ENCODE measurements at regions not wholly inside any gene's neighbourhood (a gene's known extent, or its start where the extent isn't known, plus 50 kb on each side); places are given as distances from the start of the nearest gene placed in this dataset.
"Not testable (repeated sequence)": the region's sequence is repeated elsewhere in the genome, so short reads cannot be mapped to it uniquely, and the experiment has no call there.

DNA sequence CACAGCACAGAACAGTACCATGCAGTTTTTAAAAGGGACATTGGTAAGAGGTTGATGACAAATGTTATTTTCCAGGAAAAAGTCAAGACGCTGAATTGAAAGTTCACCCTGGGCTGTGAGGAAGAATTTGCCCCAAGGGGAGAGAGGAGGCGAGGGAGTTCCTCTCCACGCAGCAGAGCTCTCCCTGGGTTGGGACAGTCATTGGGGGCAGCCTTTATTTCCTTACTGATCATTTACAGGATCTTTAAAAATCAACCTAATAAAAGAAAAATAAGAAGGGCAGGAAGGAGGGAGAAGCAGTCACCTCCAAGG is 49.9 kb upstream of the WNT7B start:
- ATAC-seq (peak; percentile 7), DNase-seq (ENCODE audit: low spot score) (no peak)

DNA sequence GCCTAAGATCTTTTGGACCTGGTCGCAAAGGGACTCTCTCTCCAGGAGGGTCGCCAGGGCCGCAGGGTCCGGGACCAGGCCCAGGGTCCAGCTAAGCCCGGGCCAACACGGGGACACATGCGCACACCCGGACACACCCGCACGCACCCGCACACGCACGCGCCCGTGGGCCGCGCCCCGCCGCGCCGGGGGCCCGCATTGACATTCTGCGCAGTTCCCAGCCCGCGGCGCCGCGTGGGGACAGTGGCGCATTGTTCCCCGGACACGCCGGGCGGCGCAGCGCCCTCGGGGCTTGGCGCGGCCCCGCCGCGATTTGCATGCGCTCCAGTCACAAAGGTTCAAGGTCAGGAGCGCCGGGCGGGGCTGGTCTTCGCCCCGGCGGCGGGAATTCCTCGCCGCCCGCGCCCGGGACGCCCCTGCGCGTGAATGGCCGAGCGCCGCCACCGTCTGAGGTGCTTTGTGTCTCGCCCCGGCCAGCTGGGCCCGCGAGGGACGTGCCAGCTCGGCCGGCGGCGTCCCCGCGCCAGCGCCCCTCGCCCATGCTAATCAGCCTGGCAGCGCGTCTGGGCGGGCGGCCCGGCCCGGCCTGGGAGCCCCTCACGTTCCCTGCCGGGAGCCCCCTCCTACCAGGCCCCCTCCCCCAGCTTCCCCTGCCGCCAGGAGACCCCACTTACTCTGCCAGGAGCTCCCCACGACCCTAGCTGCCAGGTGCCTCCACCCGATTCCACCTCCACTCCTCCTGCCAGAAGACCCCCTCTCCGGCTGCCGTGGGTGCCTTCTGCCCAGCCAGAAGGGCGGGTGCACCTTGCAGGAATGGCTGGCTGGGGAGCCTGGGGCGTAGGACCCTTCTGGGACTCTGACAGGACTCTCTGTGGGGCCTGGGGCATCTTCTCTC is 50.5 kb upstream of the WNT7B start:
- DNase-seq (ENCODE audit: low spot score) (peak; percentile 86), ATAC-seq (peak; percentile 95)

DNA sequence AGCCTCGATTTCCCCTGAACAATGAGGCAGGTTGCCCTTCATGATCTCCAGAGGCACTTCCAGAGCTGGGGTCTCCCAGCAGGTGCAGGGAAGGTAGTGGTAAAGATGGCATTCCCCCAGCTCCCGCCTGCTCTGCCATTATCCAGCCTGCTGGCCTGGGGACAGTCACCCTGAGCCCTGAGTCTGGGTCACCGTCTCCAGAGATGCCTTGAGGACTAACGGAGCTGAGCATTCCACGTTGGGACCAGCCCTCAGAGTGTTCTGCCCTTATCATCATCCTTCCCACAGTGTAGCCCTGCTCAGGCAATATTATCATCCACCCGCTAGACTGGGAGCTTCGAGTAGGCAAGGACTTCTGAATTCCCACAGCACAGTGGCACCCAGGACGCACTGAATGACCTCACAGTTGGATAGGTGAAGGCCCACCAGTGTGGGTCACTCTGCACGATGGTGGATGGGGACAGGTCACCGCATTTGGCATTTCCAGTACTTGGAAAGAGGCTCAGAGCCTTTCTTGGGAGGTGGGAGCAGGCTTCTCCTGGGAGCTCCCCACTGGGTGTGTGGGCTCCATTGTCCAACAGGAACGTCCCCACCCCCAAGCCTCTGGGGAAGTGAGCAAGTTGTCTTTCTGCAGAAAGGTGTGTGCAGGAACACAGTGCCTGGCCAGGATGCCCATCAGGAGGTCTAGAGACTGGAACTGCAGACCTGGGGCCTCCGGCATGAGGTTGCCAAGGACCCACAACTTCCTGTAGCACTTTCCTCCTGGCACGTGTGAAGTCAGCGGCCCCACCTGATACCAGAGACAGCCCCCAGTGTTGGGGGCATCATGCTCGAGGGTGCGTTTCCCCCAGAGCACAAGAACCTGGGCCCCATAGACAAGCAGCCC is 51.4 kb upstream of the WNT7B start:
- no peak for ATAC-seq
- DNase-seq (ENCODE audit: low spot score), result peak; percentile 41

DNA sequence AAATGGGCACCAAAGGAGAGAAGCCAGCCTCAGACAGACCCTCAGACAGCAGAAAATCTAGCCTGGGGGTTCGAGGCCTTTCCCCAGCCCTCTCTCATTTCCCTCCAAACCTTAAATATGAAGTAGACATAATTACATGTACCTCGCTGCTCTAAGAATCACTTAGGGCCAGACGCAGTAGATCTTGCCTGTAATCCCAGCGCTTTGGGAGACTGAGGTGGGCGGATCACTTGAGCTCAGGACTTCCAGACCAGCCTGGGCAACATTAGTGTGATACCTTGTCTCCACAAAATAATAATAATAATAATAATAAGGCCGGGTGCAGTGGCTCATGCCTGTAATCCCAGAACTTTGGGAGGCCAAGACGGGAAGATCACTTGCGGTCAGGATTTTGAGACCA is 52.1 kb upstream of the WNT7B start:
- no peak for DNase-seq (ENCODE audit: low spot score)
- no peak for ATAC-seq

DNA sequence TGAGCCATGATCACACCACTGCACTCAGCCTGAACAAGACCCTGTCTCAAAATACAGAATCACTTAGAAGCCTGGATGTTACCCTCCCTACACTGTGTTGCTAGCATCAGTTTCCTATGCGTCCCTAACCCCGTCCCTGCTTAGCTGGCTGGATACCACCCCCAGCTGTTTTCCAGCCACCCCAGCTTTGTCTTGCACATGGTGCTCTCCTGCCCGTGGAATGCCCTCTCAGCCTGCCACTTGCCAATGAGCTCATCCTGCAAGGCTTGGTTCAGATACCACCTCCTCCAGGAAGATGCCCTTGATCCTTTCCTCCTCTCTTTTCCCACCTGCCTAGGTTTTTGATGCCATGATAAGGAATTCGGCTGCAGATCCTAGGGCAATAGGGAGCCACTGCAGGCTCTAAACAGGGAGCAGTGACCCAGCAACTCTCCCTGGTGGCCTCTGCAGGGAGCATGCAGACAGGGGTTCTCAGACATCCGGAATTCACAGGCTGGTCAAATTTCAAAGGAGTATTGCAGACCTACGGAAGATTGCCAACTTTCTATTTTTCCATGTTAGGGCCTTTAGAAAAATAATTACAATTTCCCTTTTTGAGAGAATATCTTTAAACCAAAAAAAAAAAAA is 52.7 kb upstream of the WNT7B start:
- no peak for DNase-seq (ENCODE audit: low spot score)
- no peak for ATAC-seq

DNA sequence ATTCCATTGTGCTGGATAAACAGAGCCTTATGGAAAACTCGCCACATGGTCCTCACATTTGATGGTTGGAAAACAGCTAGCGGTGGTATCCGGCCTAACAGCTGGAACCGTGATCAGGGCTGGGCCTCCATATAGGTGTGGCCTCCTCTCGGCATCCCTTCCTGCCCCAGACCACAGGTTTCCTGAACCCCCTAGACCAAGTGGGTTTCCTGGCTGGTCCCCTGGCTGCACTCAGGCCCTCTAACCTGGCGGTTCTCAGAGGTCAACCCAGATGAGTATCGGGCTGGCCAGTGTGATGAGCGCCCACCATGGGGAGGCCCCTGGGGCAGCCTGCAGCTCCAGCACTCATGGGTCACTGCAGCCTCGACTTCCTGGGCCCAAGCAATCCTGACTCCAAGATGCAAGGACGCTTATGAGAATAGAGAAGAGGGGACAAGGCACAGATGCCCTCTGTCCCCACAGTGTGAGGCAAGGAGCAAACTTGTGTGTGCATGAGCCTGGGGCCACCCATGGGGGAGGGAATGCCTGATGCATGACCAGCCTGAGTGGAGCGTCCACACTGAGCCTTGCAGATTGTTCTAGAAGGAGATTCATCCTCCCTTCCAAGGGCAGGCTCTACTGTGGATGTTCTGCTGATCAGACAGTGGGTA is 53.4 kb upstream of the WNT7B start:
- no peak for ATAC-seq
- peak; percentile 42 for DNase-seq (ENCODE audit: low spot score)

DNA sequence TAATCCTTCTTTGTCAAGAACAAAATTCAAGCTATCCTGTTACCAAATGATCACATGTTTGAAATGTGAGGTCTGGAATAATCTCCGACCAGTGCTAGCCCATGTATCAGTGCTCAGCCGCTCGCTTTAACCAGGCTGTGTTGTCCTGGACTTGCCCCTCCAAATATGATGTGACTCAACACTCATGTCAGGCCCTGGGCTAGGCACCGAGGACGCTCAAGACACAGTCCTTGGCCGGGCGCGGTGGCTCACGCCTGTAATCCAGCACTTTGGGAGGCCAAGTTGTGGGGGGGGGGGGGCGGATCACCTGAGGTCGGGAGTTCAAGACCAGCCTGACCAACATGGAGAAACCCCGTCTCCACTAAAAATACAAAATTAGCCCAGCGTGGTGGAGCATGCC is 54.1 kb upstream of the WNT7B start:
- DNase-seq (ENCODE audit: low spot score) (no peak), ATAC-seq (no peak)

DNA sequence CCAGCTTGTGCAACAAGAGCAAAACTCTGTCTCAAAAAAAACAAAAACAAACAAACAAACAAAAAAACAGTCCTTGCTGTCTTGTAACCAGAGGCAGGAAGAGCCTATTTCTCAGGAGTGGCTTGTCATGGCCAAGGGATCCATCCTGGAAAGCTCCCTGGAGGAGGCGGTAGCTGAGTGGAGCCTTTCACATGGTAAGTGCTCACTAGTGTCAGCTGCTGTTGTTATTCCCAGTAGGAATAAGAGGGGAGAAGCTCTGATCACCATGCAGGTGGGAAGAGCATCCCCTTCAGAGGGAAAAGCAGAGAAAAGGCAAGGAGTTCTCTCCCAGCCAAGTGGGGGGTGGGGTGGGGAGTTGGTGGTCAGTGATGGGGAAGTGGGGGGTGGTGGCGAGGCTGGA is 54.6 kb upstream of the WNT7B start:
- no peak for ATAC-seq
- DNase-seq (ENCODE audit: low spot score), result no peak

DNA sequence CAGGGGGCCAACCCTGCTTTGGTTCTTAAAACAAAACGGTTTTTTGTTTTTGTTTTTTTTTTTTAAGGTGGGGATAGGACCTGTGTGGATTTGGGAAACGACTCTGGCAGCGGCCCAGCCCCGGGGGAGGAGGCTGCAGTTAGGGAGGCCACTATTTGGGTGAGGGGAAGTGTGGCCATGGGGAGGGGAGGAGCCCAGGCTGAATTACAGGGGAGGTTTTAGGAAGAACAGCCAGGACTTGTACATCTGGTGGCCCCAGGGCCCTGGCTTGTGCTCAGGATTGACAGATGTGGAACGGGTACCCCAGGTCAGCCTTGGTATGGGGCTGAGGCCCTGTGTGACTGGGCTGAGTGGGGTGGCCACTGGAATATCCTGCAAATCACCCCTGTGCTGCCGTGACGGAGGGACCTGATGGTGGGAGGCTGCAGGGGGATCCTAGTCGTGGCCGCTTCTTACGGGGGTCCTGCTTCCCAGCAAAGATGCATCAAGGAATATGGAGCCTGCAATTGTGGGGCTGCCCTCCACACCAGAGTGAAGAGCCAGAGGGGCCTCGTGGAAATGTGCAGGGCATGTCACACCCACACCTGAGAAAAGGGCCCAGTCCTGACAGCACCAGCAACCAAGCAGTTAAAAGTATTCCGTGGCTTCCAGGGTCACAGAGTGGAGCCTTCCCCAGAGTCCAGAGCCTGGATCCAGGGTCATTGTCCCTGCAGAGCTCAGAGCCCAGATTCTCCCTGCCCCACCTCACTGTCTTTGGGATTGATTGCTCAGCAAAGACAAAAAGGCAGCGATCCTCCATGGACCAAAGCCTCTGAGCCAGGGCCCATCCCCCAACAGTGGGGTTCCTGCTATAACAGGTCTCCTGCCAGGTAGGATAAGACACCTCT is 55.2 kb upstream of the WNT7B start:
- ATAC-seq (peak; percentile 39), DNase-seq (ENCODE audit: low spot score) (peak; percentile 71)

DNA sequence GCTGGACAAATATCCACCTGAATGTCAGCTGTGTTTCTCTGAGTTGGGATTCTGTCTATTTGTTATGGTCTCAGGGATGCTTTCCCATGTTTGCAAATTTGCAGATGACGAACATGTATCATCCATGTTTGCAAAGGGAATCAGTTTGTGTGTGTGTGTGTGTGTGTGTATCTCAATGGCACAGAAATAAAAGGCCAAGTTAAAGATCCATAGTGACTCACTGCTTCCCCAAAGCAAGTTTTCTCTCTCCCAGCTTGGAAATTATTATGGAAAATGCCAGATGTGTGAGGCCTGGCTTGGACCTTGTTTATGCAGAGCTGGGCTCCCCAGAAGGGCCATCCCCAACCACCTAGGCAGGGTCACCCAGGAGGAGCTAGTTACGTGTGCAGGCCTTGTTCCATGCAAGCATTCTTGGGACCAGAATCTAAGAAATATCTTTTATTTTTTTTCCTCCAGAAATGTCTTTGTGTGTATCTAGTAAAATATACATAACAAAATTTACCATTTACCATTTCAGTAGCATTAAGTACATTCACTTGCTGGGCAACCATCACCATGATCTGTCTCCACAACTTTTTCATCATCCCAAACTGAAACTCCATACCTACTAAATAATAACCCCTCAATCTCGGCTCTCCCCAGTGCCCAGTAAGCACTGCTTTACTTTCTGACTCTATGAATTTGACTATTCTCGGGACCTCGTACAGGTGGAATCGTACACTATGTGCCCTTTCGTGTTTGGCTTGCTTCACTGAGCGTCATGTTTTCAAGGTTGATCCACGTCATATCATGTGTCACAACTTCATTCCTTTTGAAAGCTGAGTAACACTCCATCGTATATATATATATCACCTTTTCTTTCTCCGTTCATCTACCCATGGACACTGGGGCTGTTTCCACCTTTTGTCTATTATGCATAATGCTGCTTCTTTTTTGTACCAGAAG is 56.6 kb upstream of the WNT7B start:
- no peak for ATAC-seq
- no peak for DNase-seq (ENCODE audit: low spot score)

DNA sequence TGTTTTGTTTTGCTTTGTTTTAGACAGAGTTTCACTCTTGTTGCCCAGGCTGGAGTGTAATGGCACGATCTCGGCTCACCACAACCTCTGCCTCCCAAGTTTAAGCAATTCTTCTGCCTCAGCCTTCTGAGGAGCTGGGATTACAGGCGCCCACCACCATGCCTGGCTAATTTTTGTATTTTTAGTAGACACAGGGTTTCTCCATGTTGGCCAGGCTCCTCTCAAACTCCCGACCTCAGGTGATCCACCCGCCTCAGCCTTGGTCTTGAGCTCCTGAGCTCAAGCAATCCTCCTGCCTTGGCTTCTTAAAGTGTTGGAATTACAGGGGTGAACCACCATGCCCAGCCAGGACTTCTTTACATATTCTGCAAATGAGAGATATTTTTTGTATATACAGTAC is 57.5 kb upstream of the WNT7B start:
- ATAC-seq; DNase-seq (ENCODE audit: low spot score): not testable (repeated sequence)

DNA sequence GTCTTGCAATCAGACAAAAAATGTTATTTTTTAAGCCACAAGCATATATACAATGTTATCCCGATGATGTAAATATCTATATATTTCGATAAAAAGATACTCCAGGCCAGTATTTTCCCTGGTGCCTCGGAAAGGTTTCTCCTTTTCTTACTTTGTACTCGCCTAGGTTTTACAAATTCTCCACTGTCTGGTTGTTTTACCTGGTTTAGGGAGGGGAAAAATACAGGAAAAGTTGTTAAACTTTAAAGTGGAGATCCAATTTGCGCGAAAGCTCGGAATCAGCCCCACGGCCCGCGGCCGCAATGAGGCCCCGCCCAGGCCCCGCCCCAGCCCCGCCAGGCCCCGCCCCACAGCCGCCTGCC is 58.4 kb upstream of the WNT7B start:
- DNase-seq (ENCODE audit: low spot score) (no peak), ATAC-seq (no peak)

DNA sequence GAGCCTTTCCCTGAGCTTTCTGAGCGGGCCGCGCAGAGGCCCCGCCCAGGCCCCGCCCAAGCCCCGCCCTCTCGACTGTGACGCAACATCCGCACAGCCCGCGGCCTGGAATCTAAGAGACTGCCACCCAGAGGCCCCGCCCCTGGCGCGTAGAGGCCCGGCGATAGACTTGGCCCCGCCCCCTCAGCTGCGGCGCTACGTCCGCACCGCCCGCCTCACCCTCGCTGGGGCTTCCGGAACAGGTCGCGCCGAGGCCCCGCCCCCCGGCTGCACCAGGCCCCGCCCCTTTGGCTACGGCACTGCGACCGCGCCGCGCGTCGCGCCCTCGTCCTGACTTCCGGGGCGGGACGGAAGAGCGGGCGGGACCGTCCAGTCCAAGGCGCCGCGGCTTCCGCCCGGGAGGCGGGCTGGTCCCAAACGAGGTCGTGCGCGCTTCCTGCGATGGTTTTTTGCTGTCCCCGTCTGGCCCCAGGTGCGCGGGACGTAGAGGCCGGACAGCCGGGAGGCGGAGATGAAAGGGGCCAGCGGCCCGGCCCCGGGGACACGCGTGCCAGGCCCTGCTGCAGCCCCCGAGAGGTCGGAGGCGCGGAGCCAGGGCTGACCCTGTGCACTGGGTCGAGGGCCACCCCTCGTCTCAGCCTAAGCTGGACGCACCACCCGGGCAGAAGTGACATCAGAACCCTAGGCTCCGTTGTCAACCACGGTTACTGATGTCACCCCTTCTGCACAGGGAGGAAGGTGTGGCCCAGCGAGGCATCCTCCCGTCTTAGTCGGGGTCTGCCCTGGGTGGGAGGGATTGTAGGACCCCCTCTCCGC is 59.0 kb upstream of the WNT7B start:
- ATAC-seq (peak; percentile 91), DNase-seq (ENCODE audit: low spot score) (peak; percentile 100)

DNA sequence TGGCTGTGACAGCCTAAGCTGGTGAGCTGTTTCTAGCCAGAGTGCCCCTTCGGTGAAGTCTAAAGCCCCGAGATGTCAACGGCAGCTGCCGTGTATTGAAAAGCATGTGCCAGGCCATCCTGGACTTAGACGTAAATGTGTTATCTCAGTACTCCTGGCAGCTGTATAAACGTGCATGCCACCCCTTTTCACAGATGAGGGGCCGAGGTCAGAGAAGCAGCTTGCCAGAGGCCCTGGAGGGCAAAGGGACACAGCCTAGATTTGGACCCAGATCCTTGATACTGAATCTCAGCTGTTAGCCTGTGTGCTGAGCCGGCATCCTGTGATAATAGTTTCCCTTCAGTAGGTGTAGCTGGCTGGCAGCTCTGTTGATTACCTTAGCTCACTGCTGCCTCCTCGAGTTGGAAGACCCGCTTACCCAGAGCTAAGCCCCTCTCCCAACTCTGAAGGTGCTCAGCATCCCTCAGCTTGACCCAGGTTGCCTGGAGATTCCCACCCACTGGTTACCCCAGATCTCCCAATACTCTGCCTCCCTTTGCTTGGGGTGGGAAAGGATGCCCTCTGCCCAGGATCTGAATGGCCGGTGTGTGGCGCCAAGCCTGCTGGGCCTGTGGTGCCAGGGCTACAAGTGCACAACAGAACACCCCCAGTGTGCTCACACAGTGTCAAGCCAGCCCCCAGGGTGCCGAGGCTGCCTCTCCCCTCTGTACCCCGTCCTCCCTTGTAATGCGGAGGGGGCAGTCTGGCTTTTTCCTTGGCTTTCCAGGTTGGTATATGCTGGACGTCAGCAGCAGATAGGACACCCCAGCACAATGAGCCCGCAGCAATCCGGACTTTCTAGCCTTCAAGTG is 59.8 kb upstream of the WNT7B start:
- DNase-seq (ENCODE audit: low spot score) (peak; percentile 58), ATAC-seq (peak; percentile 30)

DNA sequence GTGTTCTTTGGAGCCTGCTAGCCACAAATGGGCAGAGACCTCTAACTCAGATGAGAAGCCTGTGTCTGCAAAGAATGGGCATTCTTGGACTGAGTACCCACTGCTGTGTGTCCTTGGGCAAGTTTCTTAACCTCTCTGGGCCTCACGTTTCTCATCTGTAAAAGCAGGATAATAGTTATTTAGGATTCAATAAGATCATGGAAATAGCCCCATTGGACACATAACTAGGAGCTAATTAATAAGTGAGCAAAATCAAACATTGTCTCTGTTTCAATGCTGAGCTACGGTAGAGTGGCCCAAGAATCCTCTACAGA is 61.2 kb upstream of the WNT7B start:
- DNase-seq (ENCODE audit: low spot score) (no peak), ATAC-seq (no peak)

DNA sequence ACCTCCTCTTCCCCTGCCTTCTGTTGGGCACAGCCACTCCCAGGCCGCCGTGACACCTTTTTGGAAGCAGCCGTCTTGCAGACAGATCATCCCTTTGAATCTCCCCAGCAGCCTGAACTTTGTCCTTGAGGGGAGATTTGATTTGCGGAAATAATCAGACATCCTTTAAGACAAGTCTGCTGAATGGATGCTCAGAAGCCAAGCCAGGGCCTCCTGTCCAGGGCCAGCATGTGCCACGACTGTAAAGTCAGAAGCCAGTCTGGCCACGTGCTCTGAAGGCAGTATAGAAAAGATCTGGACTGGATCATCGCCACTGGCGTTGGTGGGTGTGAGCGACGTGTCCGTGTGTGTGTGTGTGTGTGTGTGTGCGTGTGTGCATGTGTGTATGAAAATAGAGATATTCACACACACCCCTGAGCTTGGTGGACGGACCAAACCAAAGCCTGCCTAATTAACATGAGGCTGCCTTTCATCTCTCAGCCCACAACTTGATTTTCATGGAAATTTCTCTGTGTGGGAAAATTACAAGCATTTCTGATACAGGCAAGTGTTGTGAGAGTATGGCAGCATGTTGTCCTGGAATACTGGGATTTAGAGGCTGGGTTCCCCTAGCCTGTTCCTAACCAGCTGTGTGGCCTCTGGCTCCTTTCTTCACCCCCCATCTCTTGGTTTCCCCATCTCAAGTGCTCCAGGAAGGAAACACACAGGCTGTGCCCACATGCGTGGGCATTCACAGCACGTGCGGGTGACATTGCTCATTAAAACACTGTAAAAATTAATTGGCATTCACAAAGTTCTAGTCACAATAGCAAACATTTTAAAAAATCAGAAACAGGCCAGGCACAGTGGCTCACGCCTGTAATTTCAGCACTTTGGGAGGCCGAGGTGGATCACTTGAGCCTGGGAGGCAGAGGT is 61.8 kb upstream of the WNT7B start:
- peak; percentile 41 for DNase-seq (ENCODE audit: low spot score)

More for the DNA sequence above, 61.8 kb upstream of the WNT7B start:
- no peak for ATAC-seq
